Activated CD8-positive, alpha-beta T cell treated with anti-CD3 and anti-CD28 coated beads for 36 hours (primary cell): ENCODE measurements at regions not wholly inside any gene's neighbourhood (a gene's known extent, or its start where the extent isn't known, plus 50 kb on each side); places are given as distances from the start of the nearest gene placed in this dataset.
A peak's percentile ranks its signal among the peaks of the same experiment; 100 is the strongest.

Source experiments
- ATAC-seq: fragments of 200-7000 bp; cut with Tn5 transposase; one replicate; pipeline ENCODE4 v1.10.0; 2021; ENCODE audit warnings: mild to moderate bottlenecking, moderate library complexity
- CTCF ChIA-PET: fragments of 350-600 bp; sonication (Branson Sonifier 250); formaldehyde crosslinking; loops from one replicate; lab custom pipeline; 2021; ENCODE audit warnings: antibody characterized with exemption; lab: Charles Lee
- POLR2A ChIA-PET: fragments of 350-600 bp; sonication (Branson Sonifier 250); formaldehyde crosslinking; loops from one replicate; lab custom pipeline; 2021; ENCODE audit warnings: antibody characterized with exemption; lab: Charles Lee
- DNase-seq: peaks from one replicate; pipeline ENCODE4 v3.0.0-alpha.2; 2020
- H3K27ac Mint-ChIP-seq: one replicate; pipeline ENCODE4 v1.8.0; 2021; ENCODE audit warnings: mild to moderate bottlenecking, mixed read lengths
- H3K27me3 Mint-ChIP-seq: one replicate; pipeline ENCODE4 v1.8.0; 2021; ENCODE audit warnings: mixed read lengths
- H3K36me3 Mint-ChIP-seq: one replicate; pipeline ENCODE4 v1.8.0; 2021; ENCODE audit warnings: low read depth, mixed read lengths
- H3K4me1 Mint-ChIP-seq: one replicate; pipeline ENCODE4 v1.8.0; 2021; ENCODE audit warnings: low read depth, mixed read lengths
- H3K4me3 Mint-ChIP-seq: one replicate; pipeline ENCODE4 v1.8.0; 2021; ENCODE audit warnings: mild to moderate bottlenecking, moderate library complexity, mixed read lengths
- H3K9me3 Mint-ChIP-seq: one replicate; pipeline ENCODE4 v1.8.0; 2021; ENCODE audit warnings: mixed read lengths
- CTCF ChIP-seq: fragments of 200-600 bp; IDR thresholded peaks from one replicate; pipeline ENCODE4 v1.8.0; 2022; ENCODE audit warnings: antibody characterized with exemption, mild to moderate bottlenecking
- intact Hi-C: fragments of 100-400 bp; cut with micrococcal nuclease; formaldehyde crosslinking; loops from one replicate; pipeline ENCODE4 v1.10.0; 2022

DNA sequence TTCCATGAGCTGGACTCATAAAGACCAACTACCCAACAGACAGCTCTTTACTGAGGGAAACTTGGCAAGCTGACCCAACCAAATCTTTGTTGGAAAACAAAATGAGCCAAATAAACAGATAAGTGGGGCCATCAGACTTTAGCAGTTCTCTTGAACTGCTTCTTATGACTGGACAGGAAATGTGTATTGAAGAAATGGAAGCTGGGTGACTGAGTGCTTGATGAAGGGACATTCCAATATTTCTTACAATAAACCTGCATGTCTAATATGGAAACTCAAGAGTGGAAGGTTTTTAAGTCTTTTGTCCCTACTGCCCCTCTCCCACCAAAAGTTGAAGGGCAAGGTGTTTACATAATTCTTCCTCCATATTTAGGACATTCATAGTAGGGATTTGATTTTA, 218.8 kb upstream of the NR4A3 start:
- no peak for DNase-seq
- peaks cover 2% of the 10 kb centered on the region for H3K27me3 Mint-ChIP-seq
- peaks cover 5% of the 10 kb centered on the region for H3K4me1 Mint-ChIP-seq
- CTCF ChIA-PET, result no interaction called here
- POLR2A ChIA-PET, result no interaction called here
- intact Hi-C loops, result no loop called here
- no peaks in the 10 kb centered on the region for H3K36me3 Mint-ChIP-seq
- H3K27ac Mint-ChIP-seq, result no peak overlapping the region
- H3K4me3 Mint-ChIP-seq, result no peak overlapping the region
- no peaks in the 10 kb centered on the region for H3K9me3 Mint-ChIP-seq
- no peak for TF ChIP-seq CTCF
- peak; percentile 37 for ATAC-seq

- no peak for DNase-seq
- CTCF ChIA-PET, result no interaction called here
- POLR2A ChIA-PET, result no interaction called here
- Mint-ChIP-seq H3K4me3 (no peak overlapping the region), H3K36me3 (no peaks in the 10 kb centered on the region), H3K9me3 (no peaks in the 10 kb centered on the region), H3K27ac (no peak overlapping the region), H3K4me1 (peaks cover 5% of the 10 kb centered on the region), H3K27me3 (peaks cover 2% of the 10 kb centered on the region)
- no peak for TF ChIP-seq CTCF
- intact Hi-C loops, result no loop called here
- ATAC-seq, result no peak
Measured at GRCh38 chr9:99605016-99605743, 216.5 kb upstream of the NR4A3 start.

DNA sequence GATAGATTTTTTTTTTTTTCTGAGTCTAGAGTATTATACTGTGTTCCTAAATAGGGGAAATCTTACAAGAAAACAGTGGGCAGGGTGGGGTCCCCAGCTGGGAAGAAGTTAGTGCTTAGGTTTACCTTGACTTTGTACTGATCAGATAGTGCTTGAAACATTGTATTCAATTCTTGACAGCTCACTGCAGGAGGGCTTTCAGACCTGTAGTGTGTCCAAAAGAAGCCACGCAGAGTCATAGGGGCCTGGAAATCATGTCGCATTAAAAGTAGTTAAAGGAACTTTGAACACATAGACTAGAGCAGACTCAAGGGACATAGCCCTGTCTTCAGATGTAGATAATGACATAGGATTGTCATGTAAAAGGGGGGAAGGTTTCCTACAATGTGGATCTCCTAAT, 215.4 kb upstream of the NR4A3 start:
- no peak for DNase-seq
- no peak for ATAC-seq
- POLR2A ChIA-PET, result no interaction called here
- no peaks in the 10 kb centered on the region for H3K9me3 Mint-ChIP-seq
- no peak overlapping the region for H3K27ac Mint-ChIP-seq
- intact Hi-C loops, result no loop called here
- no peaks in the 10 kb centered on the region for H3K36me3 Mint-ChIP-seq
- H3K4me3 Mint-ChIP-seq, result no peak overlapping the region
- peaks cover 5% of the 10 kb centered on the region for H3K4me1 Mint-ChIP-seq
- no peak for TF ChIP-seq CTCF
- CTCF ChIA-PET, result no interaction called here
- H3K27me3 Mint-ChIP-seq, result peaks cover 6% of the 10 kb centered on the region

- ChIA-PET POLR2A (no interaction called here), CTCF (no interaction called here)
- H3K4me1 Mint-ChIP-seq, result peaks cover 5% of the 10 kb centered on the region
- no peaks in the 10 kb centered on the region for H3K36me3 Mint-ChIP-seq
- H3K27me3 Mint-ChIP-seq, result peaks cover 6% of the 10 kb centered on the region
- DNase-seq (no peak), ATAC-seq (no peak)
- intact Hi-C loops, result no loop called here
- no peak overlapping the region for H3K27ac Mint-ChIP-seq
- no peak for TF ChIP-seq CTCF
- H3K4me3 Mint-ChIP-seq, result no peak overlapping the region
- no peaks in the 10 kb centered on the region for H3K9me3 Mint-ChIP-seq
Measured at GRCh38 chr9:99606957-99607356, 214.7 kb upstream of the NR4A3 start.

DNA sequence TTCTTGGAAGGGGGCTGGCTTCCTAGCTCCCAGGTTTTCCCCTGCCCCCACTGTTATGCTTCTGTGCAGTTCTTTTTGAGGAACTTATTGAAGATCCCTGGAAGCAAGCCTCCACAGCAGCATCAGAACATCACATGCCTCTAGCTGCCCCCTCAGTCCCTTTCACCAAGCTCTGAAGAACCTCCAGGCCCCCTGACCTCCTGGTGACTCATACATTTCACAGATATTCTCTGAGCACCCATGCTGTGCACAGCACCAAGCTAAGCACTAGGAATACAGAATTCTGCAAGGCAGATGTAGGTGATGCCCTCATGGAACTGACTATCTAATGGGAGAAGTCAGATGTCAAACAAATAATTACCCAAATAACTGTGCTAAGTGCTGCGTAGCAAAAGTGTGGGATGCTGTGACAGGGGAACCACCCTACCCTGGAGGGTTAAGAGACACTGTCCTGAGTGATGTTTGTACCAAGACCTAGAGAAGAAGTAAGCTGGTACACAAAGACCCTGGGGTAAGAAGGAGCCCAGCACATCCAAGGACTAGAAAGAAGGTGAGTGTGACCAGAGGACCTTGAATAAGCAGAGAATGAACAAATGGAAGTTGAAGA, 213.7 kb upstream of the NR4A3 start:
- intact Hi-C loops, result no loop called here
- H3K4me3 Mint-ChIP-seq, result no peak overlapping the region
- ChIA-PET POLR2A (no interaction called here), CTCF (no interaction called here)
- no peak for TF ChIP-seq CTCF
- peak; percentile 42 for ATAC-seq
- no peaks in the 10 kb centered on the region for H3K36me3 Mint-ChIP-seq
- H3K4me1 Mint-ChIP-seq, result peaks cover under 1% of the 10 kb centered on the region
- H3K9me3 Mint-ChIP-seq, result no peaks in the 10 kb centered on the region
- no peak overlapping the region for H3K27ac Mint-ChIP-seq
- DNase-seq, result peak; percentile 7
- peaks cover 6% of the 10 kb centered on the region for H3K27me3 Mint-ChIP-seq
